ENCODE measurements at regions not wholly inside any gene's neighbourhood (a gene's known extent, or its start where the extent isn't known, plus 50 kb on each side); places are given as distances from the start of the nearest gene placed in this dataset.

DNA sequence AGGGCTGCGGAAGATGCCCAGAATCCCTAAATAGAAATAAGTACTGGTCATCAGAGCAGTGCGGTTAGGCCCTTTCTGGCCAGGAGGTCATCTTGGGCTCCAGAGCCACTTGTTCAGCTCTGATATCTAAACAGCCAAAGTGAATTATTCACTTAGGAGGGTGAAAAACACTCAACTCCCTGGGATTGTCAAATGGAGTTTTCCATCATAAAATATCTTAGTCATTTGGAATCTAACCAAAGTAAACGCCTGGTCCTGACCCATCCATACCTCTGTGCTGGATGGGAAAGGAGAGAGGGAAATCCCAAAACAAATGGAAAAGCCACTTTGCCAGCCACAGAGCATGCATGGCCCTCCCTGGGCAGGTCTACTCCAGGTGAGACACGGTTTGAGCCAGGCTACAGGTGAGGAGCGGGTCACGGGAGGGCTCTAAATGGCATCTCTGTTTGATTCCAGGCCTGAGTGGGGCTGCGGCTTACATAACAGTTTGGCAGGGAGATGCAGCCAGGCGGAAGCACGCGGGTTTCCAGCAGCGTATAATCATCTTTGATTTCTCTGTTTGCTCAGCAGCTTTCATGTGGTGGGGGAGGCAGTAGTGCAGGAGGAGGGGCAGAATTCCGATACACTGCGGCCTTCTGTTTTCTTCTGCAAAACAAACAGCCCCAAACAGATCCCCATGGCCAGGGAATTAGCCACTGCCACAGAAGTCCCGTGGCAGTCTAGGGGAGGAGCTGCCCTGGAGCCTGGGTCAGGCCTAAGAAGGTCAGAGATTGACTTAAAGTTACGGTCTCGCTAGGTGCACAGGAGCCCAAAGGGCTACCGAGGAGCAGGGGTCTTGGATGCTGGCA lies 59.1 kb upstream of the ZNF648 start:
- H3K27ac ChIP-seq (ENCODE audit: low read depth, low read length, poor library complexity, severe bottlenecking): no peak overlapping the region

DNA sequence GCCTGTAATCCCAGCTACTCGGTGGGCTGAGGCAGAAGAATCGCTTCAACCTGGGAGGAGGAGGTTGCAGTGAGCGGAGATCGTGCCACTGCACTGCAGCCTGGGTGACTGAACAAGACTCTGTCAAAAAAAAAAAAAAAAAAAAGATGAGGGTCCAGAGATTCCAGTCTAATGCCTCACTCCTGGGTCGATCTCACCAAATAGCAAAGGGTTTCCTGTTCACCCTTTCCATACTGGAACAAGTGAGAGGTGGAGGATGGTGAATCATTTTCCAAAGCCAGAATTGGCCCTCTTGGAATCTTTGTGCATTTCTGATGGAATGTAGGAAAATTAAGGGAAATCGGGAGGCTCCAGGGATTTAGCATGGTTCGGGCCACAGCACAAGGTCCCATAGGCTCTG lies 58.1 kb upstream of the ZNF648 start:
- Histone ChIP-seq H3K9ac (ENCODE audit: low read length) (no peak overlapping the region), H4K20me1 (ENCODE audit: insufficient read depth, low read length) (no peaks in the 10 kb centered on the region), H3K4me3 (ENCODE audit: low read depth, low read length, poor library complexity, severe bottlenecking) (no peak overlapping the region), H3F3A (ENCODE audit: insufficient read depth, low read length) (no peaks in the 10 kb centered on the region), H2AFZ (ENCODE audit: low read length) (no peak overlapping the region), H3K4me2 (ENCODE audit: low read length) (no peak overlapping the region), H3K27me3 (ENCODE audit: insufficient read depth, low read length) (no peaks in the 10 kb centered on the region), H3K27ac (ENCODE audit: low read depth, low read length, poor library complexity, severe bottlenecking) (no peak overlapping the region), H3K9me3 (ENCODE audit: low read length) (no peaks in the 10 kb centered on the region), H3K9me2 (ENCODE audit: low read depth, low read length) (no peaks in the 10 kb centered on the region), H3K4me1 (ENCODE audit: insufficient read depth, low read length, severe bottlenecking) (no peaks in the 10 kb centered on the region), H3K79me2 (ENCODE audit: insufficient read depth, low read length) (no peaks in the 10 kb centered on the region), H3K36me3 (ENCODE audit: insufficient read depth, low read length) (no peaks in the 10 kb centered on the region)
- TF ChIP-seq EZH2 (IDR thresholded peaks at IDR 0.05; ENCODE audit: borderline replicate concordance, low read length): no peak
- TF ChIP-seq, protein P1, sequence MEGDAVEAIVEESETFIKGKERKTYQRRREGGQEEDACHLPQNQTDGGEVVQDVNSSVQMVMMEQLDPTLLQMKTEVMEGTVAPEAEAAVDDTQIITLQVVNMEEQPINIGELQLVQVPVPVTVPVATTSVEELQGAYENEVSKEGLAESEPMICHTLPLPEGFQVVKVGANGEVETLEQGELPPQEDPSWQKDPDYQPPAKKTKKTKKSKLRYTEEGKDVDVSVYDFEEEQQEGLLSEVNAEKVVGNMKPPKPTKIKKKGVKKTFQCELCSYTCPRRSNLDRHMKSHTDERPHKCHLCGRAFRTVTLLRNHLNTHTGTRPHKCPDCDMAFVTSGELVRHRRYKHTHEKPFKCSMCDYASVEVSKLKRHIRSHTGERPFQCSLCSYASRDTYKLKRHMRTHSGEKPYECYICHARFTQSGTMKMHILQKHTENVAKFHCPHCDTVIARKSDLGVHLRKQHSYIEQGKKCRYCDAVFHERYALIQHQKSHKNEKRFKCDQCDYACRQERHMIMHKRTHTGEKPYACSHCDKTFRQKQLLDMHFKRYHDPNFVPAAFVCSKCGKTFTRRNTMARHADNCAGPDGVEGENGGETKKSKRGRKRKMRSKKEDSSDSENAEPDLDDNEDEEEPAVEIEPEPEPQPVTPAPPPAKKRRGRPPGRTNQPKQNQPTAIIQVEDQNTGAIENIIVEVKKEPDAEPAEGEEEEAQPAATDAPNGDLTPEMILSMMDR (IDR thresholded peaks at IDR 0.05; ENCODE audit: low read length): no peak

More for the DNA sequence above, 59.1 kb upstream of the ZNF648 start:
- Histone ChIP-seq H3F3A (ENCODE audit: insufficient read depth, low read length) (no peaks in the 10 kb centered on the region), H3K9me3 (ENCODE audit: low read length) (no peaks in the 10 kb centered on the region), H3K27me3 (ENCODE audit: insufficient read depth, low read length) (no peaks in the 10 kb centered on the region), H3K4me2 (ENCODE audit: low read length) (no peak overlapping the region), H3K4me3 (ENCODE audit: low read depth, low read length, poor library complexity, severe bottlenecking) (no peak overlapping the region), H3K36me3 (ENCODE audit: insufficient read depth, low read length) (no peaks in the 10 kb centered on the region), H3K4me1 (ENCODE audit: insufficient read depth, low read length, severe bottlenecking) (no peaks in the 10 kb centered on the region), H3K79me2 (ENCODE audit: insufficient read depth, low read length) (no peaks in the 10 kb centered on the region), H2AFZ (ENCODE audit: low read length) (no peak overlapping the region), H3K9ac (ENCODE audit: low read length) (no peak overlapping the region), H3K9me2 (ENCODE audit: low read depth, low read length) (no peaks in the 10 kb centered on the region), H4K20me1 (ENCODE audit: insufficient read depth, low read length) (no peaks in the 10 kb centered on the region)
- TF ChIP-seq, protein P1 (IDR thresholded peaks at IDR 0.05; ENCODE audit: low read length): no peak
- TF ChIP-seq EZH2 (IDR thresholded peaks at IDR 0.05; ENCODE audit: borderline replicate concordance, low read length): no peak

DNA sequence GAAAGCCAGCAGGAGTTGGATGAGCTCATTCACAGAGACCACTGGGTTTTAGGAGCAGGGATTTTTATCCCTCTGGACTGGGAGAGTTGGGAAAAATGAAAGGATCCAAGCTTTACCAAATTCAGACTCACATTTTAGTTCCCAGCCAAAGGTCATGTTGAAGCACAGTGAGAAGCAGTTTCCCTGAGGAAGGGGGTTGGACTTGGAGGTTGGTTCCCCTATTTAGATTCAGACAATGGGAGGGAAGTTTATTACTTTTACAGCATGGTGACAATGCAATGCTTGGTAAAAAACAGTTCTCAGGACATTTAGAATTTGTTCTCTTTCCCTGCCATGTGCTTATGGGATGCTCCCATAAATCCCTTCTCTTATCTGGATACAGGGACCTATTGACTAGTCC lies 57.3 kb upstream of the ZNF648 start:
- Histone ChIP-seq H3K9me3 (ENCODE audit: low read length) (no peaks in the 10 kb centered on the region), H3K4me3 (ENCODE audit: low read depth, low read length, poor library complexity, severe bottlenecking) (no peak overlapping the region), H3K79me2 (ENCODE audit: insufficient read depth, low read length) (no peaks in the 10 kb centered on the region), H2AFZ (ENCODE audit: low read length) (no peak overlapping the region), H3F3A (ENCODE audit: insufficient read depth, low read length) (no peaks in the 10 kb centered on the region), H3K36me3 (ENCODE audit: insufficient read depth, low read length) (no peaks in the 10 kb centered on the region), H4K20me1 (ENCODE audit: insufficient read depth, low read length) (no peaks in the 10 kb centered on the region), H3K4me1 (ENCODE audit: insufficient read depth, low read length, severe bottlenecking) (no peaks in the 10 kb centered on the region), H3K9me2 (ENCODE audit: low read depth, low read length) (no peaks in the 10 kb centered on the region), H3K27me3 (ENCODE audit: insufficient read depth, low read length) (no peaks in the 10 kb centered on the region), H3K9ac (ENCODE audit: low read length) (no peak overlapping the region), H3K27ac (ENCODE audit: low read depth, low read length, poor library complexity, severe bottlenecking) (no peak overlapping the region), H3K4me2 (ENCODE audit: low read length) (no peak overlapping the region)
- no peak for TF ChIP-seq EZH2 (IDR thresholded peaks at IDR 0.05; ENCODE audit: borderline replicate concordance, low read length)
- TF ChIP-seq, protein P1 (IDR thresholded peaks at IDR 0.05; ENCODE audit: low read length): no peak

All from OCI-LY1 (cell line).